ENCODE measurements at regions not wholly inside any gene's neighbourhood (a gene's known extent, or its start where the extent isn't known, plus 50 kb on each side); places are given as distances from the start of the nearest gene placed in this dataset.
A peak's percentile ranks its signal among the peaks of the same experiment; 100 is the strongest.

GRCh38 chr2:190771726-190772125 is 108.9 kb upstream of the GLS start:
- TF ChIP-seq POLR2A (IDR thresholded peaks at IDR 0.05) (no peak), CTCF (IDR thresholded peaks at IDR 0.05) (no peak)
- Histone ChIP-seq H3K27me3 (no peaks in the 10 kb centered on the region), H3K27ac (no peak overlapping the region), H3K4me1 (no peaks in the 10 kb centered on the region), H3K4me3 (replicated peaks in 1 of 3) (no peak overlapping the region), H3K36me3 (no peaks in the 10 kb centered on the region), H3K9me3 (no peaks in the 10 kb centered on the region)
- intact Hi-C loops (cut with DNase I) = no loop called here
- DNase-seq = no peak

GRCh38 chr2:190780594-190780993 is 100.0 kb upstream of the GLS start:
- no peak overlapping the region for H3K4me3 ChIP-seq (replicated peaks in 1 of 3)
- peaks cover 4% of the 10 kb centered on the region in 2 donors for H3K4me1 ChIP-seq
- H3K9me3 ChIP-seq = no peaks in the 10 kb centered on the region
- no peaks in the 10 kb centered on the region for H3K36me3 ChIP-seq
- intact Hi-C loops (cut with DNase I) = no loop called here
- TF ChIP-seq POLR2A (IDR thresholded peaks at IDR 0.05) = no peak
- no peak for TF ChIP-seq CTCF (IDR thresholded peaks at IDR 0.05)
- no peak overlapping the region for H3K27ac ChIP-seq
- no peak for DNase-seq
- WGBS, 2 donors = 91 to 97% methylated on average over 1 of the region's 1 CpG
- no peaks in the 10 kb centered on the region for H3K27me3 ChIP-seq

GRCh38 chr2:190781604-190782198 is 98.9 kb upstream of the GLS start:
- Histone ChIP-seq H3K4me1 (peaks cover 11 to 12% of the 10 kb centered on the region in 2 donors), H3K27me3 (no peaks in the 10 kb centered on the region), H3K9me3 (no peaks in the 10 kb centered on the region), H3K36me3 (no peaks in the 10 kb centered on the region), H3K4me3 (replicated peaks in 1 of 3) (no peak overlapping the region), H3K27ac (no peak overlapping the region)
- intact Hi-C loops (cut with DNase I) = loop anchor here (2.0 kb wide), 1 partner anchor 21 kb away; no protein-coding TSS in a partner anchor
- DNase-seq = peak; percentile 50 to 58
- WGBS, 2 donors = 19 to 28% methylated on average over 4 of the region's 4 CpGs
- TF ChIP-seq CTCF (IDR thresholded peaks at IDR 0.05) (peak; percentile 42 to 85 (median 62)), POLR2A (IDR thresholded peaks at IDR 0.05) (no peak)

GRCh38 chr2:190782264-190782663 is 98.4 kb upstream of the GLS start:
- no peak for DNase-seq
- Histone ChIP-seq H3K27me3 (no peaks in the 10 kb centered on the region), H3K4me1 (peaks cover 16 to 18% of the 10 kb centered on the region in 2 donors), H3K27ac (no peak overlapping the region), H3K4me3 (replicated peaks in 1 of 3) (no peak overlapping the region), H3K36me3 (no peaks in the 10 kb centered on the region), H3K9me3 (no peaks in the 10 kb centered on the region)
- intact Hi-C loops (cut with DNase I) = loop anchor here (2.0 kb wide), 1 partner anchor 21 kb away; no protein-coding TSS in a partner anchor
- 88 to 94% methylated on average over 2 of the region's 2 CpGs for WGBS, 2 donors
- no peak for TF ChIP-seq POLR2A (IDR thresholded peaks at IDR 0.05)
- no peak for TF ChIP-seq CTCF (IDR thresholded peaks at IDR 0.05)

GRCh38 chr2:190783513-190784263 is 96.9 kb upstream of the GLS start:
- DNase-seq = no peak
- H3K27ac ChIP-seq = no peak overlapping the region
- no peaks in the 10 kb centered on the region for H3K36me3 ChIP-seq
- H3K4me1 ChIP-seq = peaks cover 29 to 32% of the 10 kb centered on the region in 2 donors
- no peaks in the 10 kb centered on the region for H3K9me3 ChIP-seq
- no peak overlapping the region for H3K4me3 ChIP-seq (replicated peaks in 1 of 3)
- TF ChIP-seq CTCF (IDR thresholded peaks at IDR 0.05) (no peak), POLR2A (IDR thresholded peaks at IDR 0.05) (no peak)
- intact Hi-C loops (cut with DNase I) = loop anchor here (2.0 kb wide), 1 partner anchor 19 kb away; no protein-coding TSS in a partner anchor
- no peaks in the 10 kb centered on the region for H3K27me3 ChIP-seq
- WGBS, 2 donors = 98 to 100% methylated on average over 1 of the region's 1 CpG
